Sigmoid colon (tissue), 4 donors: ENCODE measurements at regions not wholly inside any gene's neighbourhood (a gene's known extent, or its start where the extent isn't known, plus 50 kb on each side); places are given as distances from the start of the nearest gene placed in this dataset.

Experiments used
- POLR2A ChIP-seq, 2 donors: fragments of 450-650 bp; IDR thresholded peaks; one replicate each; pipeline ENCODE4 v1.6.1; 2016; ENCODE audit warnings: antibody characterized with exemption in 2 of 2, mild to moderate bottlenecking in 2 of 2, moderate library complexity in 2 of 2
- POLR2AphosphoS5 ChIP-seq, 4 donors: sonication (generic); formaldehyde crosslinking; IDR thresholded peaks; one replicate each; pipeline ENCODE4 v1.6.1; 2017; ENCODE audit warnings: antibody characterized with exemption in 4 of 4
- TF ChIP-seq, protein P1 (sequence below), 4 experiments: fragments of 450-650 bp in 3 of 4; fragments of 200-600 bp in 1 of 4; IDR thresholded peaks; one replicate each; pipeline ENCODE4 v1.5.1; 2016 to 2019; ENCODE audit warnings: antibody characterized with exemption in 4 of 4, mild to moderate bottlenecking in 3 of 4, moderate library complexity in 2 of 4

DNA sequence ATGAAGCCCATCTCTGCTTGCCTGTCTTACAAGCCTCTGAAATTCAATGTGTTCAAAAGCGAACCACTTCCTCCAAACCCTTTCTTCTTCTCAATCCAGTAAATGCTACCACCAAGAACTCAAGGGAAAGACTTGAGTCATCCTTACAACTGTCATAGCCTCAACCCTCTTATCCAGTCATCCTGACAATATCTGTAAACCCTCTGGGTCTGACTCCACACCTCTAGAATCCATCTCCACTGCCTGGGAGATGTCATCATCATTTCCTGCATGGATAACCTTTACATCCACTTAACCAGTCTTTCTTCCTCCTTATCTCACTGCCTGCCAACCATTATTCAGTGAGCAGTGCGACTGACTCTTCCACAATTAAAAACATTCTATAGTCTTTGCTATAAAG, 441.1 kb downstream of the SETD4 start:
- TF ChIP-seq POLR2A (IDR thresholded peaks at IDR 0.05) (no peak), POLR2AphosphoS5 (IDR thresholded peaks at IDR 0.05) (no peak)
- TF ChIP-seq, protein P1, sequence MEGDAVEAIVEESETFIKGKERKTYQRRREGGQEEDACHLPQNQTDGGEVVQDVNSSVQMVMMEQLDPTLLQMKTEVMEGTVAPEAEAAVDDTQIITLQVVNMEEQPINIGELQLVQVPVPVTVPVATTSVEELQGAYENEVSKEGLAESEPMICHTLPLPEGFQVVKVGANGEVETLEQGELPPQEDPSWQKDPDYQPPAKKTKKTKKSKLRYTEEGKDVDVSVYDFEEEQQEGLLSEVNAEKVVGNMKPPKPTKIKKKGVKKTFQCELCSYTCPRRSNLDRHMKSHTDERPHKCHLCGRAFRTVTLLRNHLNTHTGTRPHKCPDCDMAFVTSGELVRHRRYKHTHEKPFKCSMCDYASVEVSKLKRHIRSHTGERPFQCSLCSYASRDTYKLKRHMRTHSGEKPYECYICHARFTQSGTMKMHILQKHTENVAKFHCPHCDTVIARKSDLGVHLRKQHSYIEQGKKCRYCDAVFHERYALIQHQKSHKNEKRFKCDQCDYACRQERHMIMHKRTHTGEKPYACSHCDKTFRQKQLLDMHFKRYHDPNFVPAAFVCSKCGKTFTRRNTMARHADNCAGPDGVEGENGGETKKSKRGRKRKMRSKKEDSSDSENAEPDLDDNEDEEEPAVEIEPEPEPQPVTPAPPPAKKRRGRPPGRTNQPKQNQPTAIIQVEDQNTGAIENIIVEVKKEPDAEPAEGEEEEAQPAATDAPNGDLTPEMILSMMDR (IDR thresholded peaks at IDR 0.05): no peak
